Lung (tissue), 9 donors: ENCODE measurements at regions not wholly inside any gene's neighbourhood (a gene's known extent, or its start where the extent isn't known, plus 50 kb on each side); places are given as distances from the start of the nearest gene placed in this dataset.
A peak's percentile ranks its signal among the peaks of the same experiment; 100 is the strongest.
"Not testable (repeated sequence)": the region's sequence is repeated elsewhere in the genome, so short reads cannot be mapped to it uniquely, and the experiment has no call there.

ENCODE experiments used
- ATAC-seq: fragments of 200-7000 bp; cut with Tn5 transposase; one replicate; pipeline ENCODE4 v1.9.1; 2020; ENCODE audit warnings: moderate number of reproducible peaks; ENCODE audit not compliant: insufficient read depth, low FRiP score
- DNase-seq, 3 donors: peaks; one replicate each; pipeline ENCODE4 v3.0.0-alpha.2; 2013 to 2017
- H3K27ac ChIP-seq, 2 donors: one replicate each; pipeline ENCODE4 v1.5.1; 2013; ENCODE audit warnings: mild to moderate bottlenecking in 2 of 2, moderate library complexity in 2 of 2, control low read depth in 1 of 2, inconsistent platforms in 1 of 2, low read depth in 1 of 2, low read length in 1 of 2
- H3K27me3 ChIP-seq, 3 donors: one replicate each; pipeline ENCODE4 v1.5.1; 2013; ENCODE audit warnings: low read length in 2 of 3; ENCODE audit not compliant: control insufficient read depth in 3 of 3, insufficient read depth in 3 of 3
- H3K36me3 ChIP-seq, 4 donors: one replicate each; pipeline ENCODE4 v1.5.1; 2013; ENCODE audit warnings: low read length in 4 of 4, mild to moderate bottlenecking in 1 of 4, moderate library complexity in 1 of 4; ENCODE audit not compliant: control insufficient read depth in 4 of 4, insufficient read depth in 4 of 4
- H3K4me1 ChIP-seq, 5 donors: one replicate each; pipeline ENCODE4 v1.5.1; 2013; ENCODE audit warnings: low read length in 5 of 5, mild to moderate bottlenecking in 2 of 5, moderate library complexity in 1 of 5; ENCODE audit not compliant: control insufficient read depth in 5 of 5, insufficient read depth in 5 of 5
- H3K4me3 ChIP-seq: one replicate; pipeline ENCODE4 v1.5.1; 2013; ENCODE audit warnings: mild to moderate bottlenecking, control low read depth, moderate library complexity
- H3K9ac ChIP-seq, 2 donors: one replicate each; pipeline ENCODE4 v1.5.1; 2013; ENCODE audit warnings: low read length in 2 of 2, control low read depth in 1 of 2; ENCODE audit not compliant: insufficient read depth in 1 of 2
- H3K9me3 ChIP-seq, 4 donors: one replicate each; pipeline ENCODE4 v1.5.1; 2013; ENCODE audit warnings: low read length in 3 of 4, mild to moderate bottlenecking in 1 of 4, moderate library complexity in 1 of 4; ENCODE audit not compliant: control insufficient read depth in 4 of 4, insufficient read depth in 3 of 4
- WGBS, 2 donors: extraction: QIAGEN DNeasy Blood & Tissue Kit; methylation state at CpG; one replicate each; pipeline ENCODE4 v1.1.7; 2013; 5-methylcytosine and 5-hydroxymethylcytosine counted together
- donor health status: Bipolar disorder and iron deficiency.
- donor health status: healthy.
- donor health status: DM: yes; HTN: yes; CAD: no.

DNA sequence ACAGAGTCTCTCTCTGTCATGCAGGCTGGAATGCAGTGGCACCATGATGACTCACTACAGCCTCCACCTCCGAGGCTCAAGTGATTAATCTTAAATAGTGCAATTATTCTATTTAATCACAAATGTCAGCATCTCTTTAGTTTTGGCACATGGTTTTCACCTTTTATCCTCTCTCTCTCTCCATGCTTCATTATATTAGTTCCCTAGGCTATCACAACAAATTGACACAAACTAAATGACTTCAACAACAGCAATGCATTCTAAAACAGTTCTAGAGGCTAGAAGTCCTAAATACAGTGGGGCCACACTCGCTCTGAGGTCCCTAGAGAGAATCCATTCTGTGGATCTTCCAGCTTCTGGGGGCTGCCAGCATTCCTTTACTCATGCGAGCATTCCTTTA lies 178.2 kb upstream of the ZNG1F start:
- WGBS, 2 donors, result 71 to 75% methylated on average over 2 of the region's 3 CpGs
- H3K27me3 ChIP-seq, H3K4me3 ChIP-seq, H3K9me3 ChIP-seq, H3K9ac ChIP-seq, H3K36me3 ChIP-seq, H3K4me1 ChIP-seq, ATAC-seq, DNase-seq, H3K27ac ChIP-seq: not testable (repeated sequence)

DNA sequence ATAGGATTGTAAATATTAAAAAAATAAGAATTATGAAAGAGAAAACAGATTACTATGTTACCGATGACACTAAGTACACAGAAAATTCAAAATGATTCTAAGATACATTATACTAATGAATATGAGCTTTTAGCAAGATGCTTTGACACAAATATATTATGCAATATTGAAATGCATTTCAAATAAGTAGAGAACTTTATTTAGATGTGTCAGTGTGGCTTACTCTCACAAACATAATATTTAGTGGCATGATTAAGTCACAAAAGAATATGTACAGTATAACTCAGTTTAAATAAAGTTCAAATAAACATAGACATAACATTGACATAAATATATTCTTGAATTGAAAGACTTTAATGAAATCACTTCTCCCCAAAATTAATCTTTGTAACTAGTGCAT lies 172.7 kb upstream of the ZNG1F start:
- no CpG with 5 or more reads among the region's 1 CpG for WGBS, 2 donors
- not testable (repeated sequence) for H3K27ac ChIP-seq, H3K27me3 ChIP-seq, ATAC-seq, H3K4me3 ChIP-seq, DNase-seq, H3K9me3 ChIP-seq, H3K4me1 ChIP-seq, H3K36me3 ChIP-seq, H3K9ac ChIP-seq

DNA sequence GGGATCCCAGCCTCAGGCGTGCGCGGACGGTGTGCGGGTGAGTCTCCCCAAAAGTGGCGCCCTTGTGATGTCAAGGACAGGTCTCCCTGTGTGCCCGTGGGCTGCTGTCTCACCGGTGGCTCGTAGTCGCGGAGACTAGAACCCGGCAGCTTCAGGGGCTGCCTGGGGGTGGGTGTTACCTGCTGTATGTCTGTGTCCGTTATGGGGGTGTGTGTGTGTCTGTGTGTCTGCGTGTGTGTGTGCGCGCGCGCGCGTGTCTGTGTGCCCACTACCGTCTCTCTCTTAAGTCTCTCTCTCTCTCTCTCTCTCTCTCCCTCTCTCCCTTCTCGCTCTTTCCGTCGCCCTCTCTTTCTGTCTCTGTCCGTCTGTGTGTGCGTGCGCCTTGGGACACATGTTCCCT lies 170.0 kb upstream of the ZNG1F start:
- peak overlapping the region; percentile 79 to 81 for H3K27ac ChIP-seq
- H3K27me3 ChIP-seq, ATAC-seq, H3K4me1 ChIP-seq, H3K9me3 ChIP-seq, H3K36me3 ChIP-seq: not testable (repeated sequence)
- peak; percentile 21 to 62 (median 51) for DNase-seq
- peak overlapping the region; percentile 62 for H3K4me3 ChIP-seq
- H3K9ac ChIP-seq, result peak overlapping the region in 1 of 2 donors; percentile 61
- 0 to 1% methylated on average over 8 to 24 of the region's 27 CpGs for WGBS, 2 donors

DNA sequence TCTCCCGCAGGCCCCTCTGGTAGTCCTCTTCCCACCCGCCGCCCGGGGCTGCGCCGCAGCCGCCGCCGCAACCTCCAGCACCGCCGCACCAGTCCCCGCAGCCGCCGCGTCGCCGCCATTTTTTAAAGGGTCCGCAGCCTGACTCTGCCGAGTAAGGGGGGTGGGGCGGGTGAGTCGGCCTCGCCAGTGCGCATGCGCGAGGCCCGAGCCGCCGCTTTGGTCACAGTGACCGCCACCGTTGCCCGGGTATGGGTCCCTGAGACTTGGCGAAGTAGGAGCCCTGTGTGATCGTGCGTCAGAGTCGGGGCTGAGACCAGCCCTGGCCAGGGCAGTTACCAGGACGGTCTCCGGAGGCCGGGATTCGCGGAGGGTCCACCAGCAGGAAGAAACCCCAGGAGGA lies 169.6 kb upstream of the ZNG1F start:
- Histone ChIP-seq H3K4me3 (peak overlapping the region; percentile 39), H3K27ac (peak overlapping the region in 1 of 2 donors; percentile 79), H3K9ac (peak overlapping the region in 1 of 2 donors; percentile 61)
- not testable (repeated sequence) for ATAC-seq, H3K4me1 ChIP-seq, H3K27me3 ChIP-seq, H3K36me3 ChIP-seq, H3K9me3 ChIP-seq
- DNase-seq, result peak; percentile 65 to 87 (median 85)
- 0% methylated on average over 21 to 34 of the region's 40 CpGs for WGBS, 2 donors

DNA sequence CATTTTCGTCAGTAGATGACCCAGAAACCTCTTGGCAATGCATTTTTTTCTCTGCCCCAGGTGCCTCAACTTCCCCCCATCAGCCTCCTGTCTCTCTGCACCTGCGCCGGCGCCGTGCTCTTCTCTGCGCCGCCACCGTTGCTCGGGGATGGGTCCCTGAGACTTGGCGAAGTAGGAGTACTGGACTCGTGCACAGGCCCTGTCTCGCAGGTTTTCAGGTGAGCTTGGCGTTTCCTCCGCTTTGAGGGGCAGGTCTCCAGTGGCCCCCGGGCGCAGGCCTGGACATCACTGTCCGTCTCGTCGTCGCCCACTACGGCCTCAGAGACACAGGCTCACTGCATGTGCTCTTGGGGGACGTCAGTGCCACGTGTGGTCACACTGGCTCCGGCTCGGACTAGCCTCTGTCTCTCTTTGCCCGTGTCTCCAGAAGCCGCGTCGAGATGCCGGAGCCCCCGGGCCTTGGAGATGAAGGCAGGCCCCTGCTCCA lies 168.8 kb upstream of the ZNG1F start:
- DNase-seq, result peak in 1 of 3 donors; percentile 0
- H3K27ac ChIP-seq, result peak overlapping the region in 1 of 2 donors; percentile 41

DNA sequence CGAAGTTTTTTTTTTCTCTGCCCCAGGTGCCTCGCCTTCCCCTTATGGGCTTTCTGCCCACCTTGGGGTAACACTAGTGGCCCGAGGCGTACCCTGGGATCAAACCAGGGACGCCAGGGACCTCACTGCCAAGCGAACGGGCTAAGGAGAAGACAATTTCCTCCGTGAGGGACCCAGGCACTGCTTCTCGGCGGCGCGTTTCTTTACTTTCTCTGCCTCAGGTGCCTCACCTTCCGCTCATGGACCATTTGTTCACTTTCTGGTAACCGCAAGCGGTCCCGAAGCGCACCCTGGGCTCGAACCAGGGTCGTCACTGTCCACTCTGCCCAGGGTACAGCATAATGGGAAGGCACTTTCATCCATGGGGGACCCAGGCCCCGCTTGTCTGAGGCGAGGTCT lies 168.2 kb upstream of the ZNG1F start:
- not testable (repeated sequence) for H3K27ac ChIP-seq, H3K9ac ChIP-seq, H3K4me1 ChIP-seq, H3K27me3 ChIP-seq, DNase-seq, H3K36me3 ChIP-seq, ATAC-seq, H3K4me3 ChIP-seq, H3K9me3 ChIP-seq
- 92 to 94% methylated on average over 16 to 18 of the region's 21 CpGs for WGBS, 2 donors

More for the DNA sequence above, 168.8 kb upstream of the ZNG1F start:
- 27 to 29% methylated on average over 21 to 31 of the region's 31 CpGs for WGBS, 2 donors
- H3K4me1 ChIP-seq, H3K9ac ChIP-seq, H3K9me3 ChIP-seq, H3K4me3 ChIP-seq, H3K27me3 ChIP-seq, H3K36me3 ChIP-seq, ATAC-seq: not testable (repeated sequence)

DNA sequence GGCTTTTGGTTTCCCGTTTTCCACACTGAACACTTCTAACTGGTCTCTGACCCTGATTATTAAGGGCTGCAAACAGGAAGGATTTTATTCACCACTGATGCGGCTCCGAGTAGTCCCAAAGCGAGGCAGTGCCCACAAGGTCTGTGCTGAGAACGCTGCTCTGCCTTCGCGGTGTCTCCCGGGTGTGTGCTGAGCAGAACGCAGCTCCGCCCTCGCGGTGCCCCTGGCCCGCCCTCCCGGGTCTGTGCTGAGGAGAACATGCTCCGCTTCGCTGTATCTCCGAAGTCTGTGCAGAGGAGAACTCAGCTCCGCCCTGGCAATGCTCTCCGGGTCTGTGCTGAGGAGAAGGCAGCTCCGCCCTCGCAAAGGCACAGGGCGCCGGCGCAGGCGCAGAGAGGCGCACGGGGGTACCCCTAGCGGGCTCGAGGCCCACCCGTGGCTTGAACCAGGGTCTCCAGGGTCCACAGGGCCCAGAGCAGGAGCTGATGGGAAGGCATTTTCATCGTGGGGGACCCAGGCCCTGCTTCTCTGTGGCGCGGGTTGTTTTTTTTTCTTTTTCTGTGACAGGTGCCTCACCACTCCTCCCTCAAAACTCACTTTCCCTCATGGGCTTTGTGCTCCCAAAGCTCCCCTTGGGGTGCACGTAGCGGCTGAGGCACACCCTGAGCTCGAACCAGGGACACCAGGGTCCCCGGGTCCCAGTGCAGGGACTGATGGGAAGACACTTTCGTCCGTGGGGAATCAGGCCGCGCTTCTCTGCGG lies 167.7 kb upstream of the ZNG1F start:
- peak; percentile 38 to 65 (median 46) for DNase-seq

DNA sequence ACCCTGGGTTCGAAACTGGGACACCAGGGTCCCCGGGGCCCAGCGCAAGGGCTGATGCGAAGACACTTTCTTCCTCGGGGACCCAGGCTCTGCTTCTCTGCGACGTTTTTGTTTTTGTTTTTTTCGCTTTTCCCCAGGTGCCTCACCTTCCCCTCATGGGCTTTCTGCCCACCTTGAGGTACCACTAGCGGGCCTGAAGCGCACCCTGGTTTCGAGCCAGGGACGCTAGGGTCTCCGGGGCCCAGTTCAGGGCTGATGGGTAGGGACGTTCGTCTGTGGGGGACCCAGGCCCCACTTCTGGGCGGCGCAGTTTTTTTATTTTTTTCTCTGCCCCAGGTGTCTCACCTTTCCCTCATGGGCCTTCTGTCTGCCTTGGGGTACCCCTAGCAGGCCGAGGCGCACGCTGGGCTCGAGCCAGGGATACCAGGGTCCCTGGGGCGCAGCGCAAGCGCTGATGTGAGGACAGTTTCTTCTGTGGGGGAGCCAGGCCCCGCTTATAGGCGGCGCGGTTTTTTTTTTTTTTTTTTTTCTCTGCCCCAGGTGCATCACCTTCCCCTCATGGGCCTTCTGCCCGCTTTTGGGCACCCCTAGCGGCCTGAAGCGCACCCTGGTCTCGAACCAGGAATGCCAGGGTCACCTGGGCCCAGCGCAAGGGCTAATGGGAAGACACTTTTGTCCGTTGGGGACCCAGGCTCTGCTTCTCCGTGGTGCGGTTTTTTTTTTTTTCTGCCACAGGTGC lies 166.8 kb upstream of the ZNG1F start:
- not testable (repeated sequence) for H3K27ac ChIP-seq, H3K4me1 ChIP-seq, H3K9me3 ChIP-seq, H3K4me3 ChIP-seq, H3K36me3 ChIP-seq, H3K27me3 ChIP-seq, ATAC-seq, DNase-seq, H3K9ac ChIP-seq
- WGBS, 2 donors, result 22 to 25% methylated on average over 6 to 12 of the region's 36 CpGs

More for the DNA sequence above, 167.7 kb upstream of the ZNG1F start:
- peak overlapping the region in 1 of 2 donors; percentile 53 for H3K27ac ChIP-seq
- not testable (repeated sequence) for H3K4me1 ChIP-seq, H3K36me3 ChIP-seq, ATAC-seq, H3K4me3 ChIP-seq, H3K9me3 ChIP-seq, H3K27me3 ChIP-seq, H3K9ac ChIP-seq
- 11 to 26% methylated on average over 13 to 30 of the region's 42 CpGs for WGBS, 2 donors
